ENCODE measurements at regions not wholly inside any gene's neighbourhood (a gene's known extent, or its start where the extent isn't known, plus 50 kb on each side); places are given as distances from the start of the nearest gene placed in this dataset.
"Not testable (repeated sequence)": the region's sequence is repeated elsewhere in the genome, so short reads cannot be mapped to it uniquely, and the experiment has no call there.

- DNase-seq (ENCODE audit: low read depth in 4 of 4, low spot score in 3 of 4): not testable (repeated sequence)
Observed at GRCh38 chr9:102416251-102416650, 578.9 kb upstream of the CYLC2 start.

- DNase-seq (ENCODE audit: low read depth in 4 of 4, low spot score in 3 of 4): no peak
Observed at GRCh38 chr9:102405218-102405867, 589.8 kb upstream of the CYLC2 start.

- DNase-seq (ENCODE audit: low read depth in 4 of 4, low spot score in 3 of 4): no peak
Observed at GRCh38 chr9:102403514-102403913, 591.6 kb upstream of the CYLC2 start.

- no peak for DNase-seq (ENCODE audit: low read depth in 4 of 4, low spot score in 3 of 4)
Observed at GRCh38 chr9:102398205-102398604, 596.9 kb upstream of the CYLC2 start.

- not testable (repeated sequence) for DNase-seq (ENCODE audit: low read depth in 4 of 4, low spot score in 3 of 4)
Observed at GRCh38 chr9:102385620-102386019, 609.5 kb upstream of the CYLC2 start.

GRCh38 chr9:102362470-102363132 is 624.2 kb upstream of the GRIN3A start:
- peak in 1 of 4 donors; percentile 22 for DNase-seq (ENCODE audit: low read depth in 4 of 4, low spot score in 3 of 4)

- no peak for DNase-seq (ENCODE audit: low read depth in 4 of 4, low spot score in 3 of 4)
Observed at GRCh38 chr9:102360846-102361245, 622.4 kb upstream of the GRIN3A start.

- DNase-seq (ENCODE audit: low read depth in 4 of 4, low spot score in 3 of 4): no peak
Observed at GRCh38 chr9:102355982-102356381, 617.5 kb upstream of the GRIN3A start.

GRCh38 chr9:102354041-102354440 is 615.6 kb upstream of the GRIN3A start:
- DNase-seq (ENCODE audit: low read depth in 4 of 4, low spot score in 3 of 4): no peak

- not testable (repeated sequence) for DNase-seq (ENCODE audit: low read depth in 4 of 4, low spot score in 3 of 4)
Observed at GRCh38 chr9:102337471-102337870, 599.0 kb upstream of the GRIN3A start.

- no peak for DNase-seq (ENCODE audit: low read depth in 4 of 4, low spot score in 3 of 4)
Observed at GRCh38 chr9:102309379-102309778, 570.9 kb upstream of the GRIN3A start.

GRCh38 chr9:102295188-102295587 is 556.7 kb upstream of the GRIN3A start:
- DNase-seq (ENCODE audit: low read depth in 4 of 4, low spot score in 3 of 4): no peak

- no peak for DNase-seq (ENCODE audit: low read depth in 4 of 4, low spot score in 3 of 4)
Observed at GRCh38 chr9:102273952-102274351, 535.5 kb upstream of the GRIN3A start.

- DNase-seq (ENCODE audit: low read depth in 4 of 4, low spot score in 3 of 4): no peak
Observed at GRCh38 chr9:102253099-102253498, 514.7 kb upstream of the GRIN3A start.

GRCh38 chr9:102244916-102245315 is 506.5 kb upstream of the GRIN3A start:
- DNase-seq (ENCODE audit: low read depth in 4 of 4, low spot score in 3 of 4): no peak

- DNase-seq (ENCODE audit: low read depth in 4 of 4, low spot score in 3 of 4): peak; percentile 18 to 61 (median 28)
Observed at GRCh38 chr9:102237520-102237919, 499.1 kb upstream of the GRIN3A start.

- DNase-seq (ENCODE audit: low read depth in 4 of 4, low spot score in 3 of 4): no peak
Observed at GRCh38 chr9:102237094-102237493, 498.6 kb upstream of the GRIN3A start.

- not testable (repeated sequence) for DNase-seq (ENCODE audit: low read depth in 4 of 4, low spot score in 3 of 4)
Observed at GRCh38 chr9:102227416-102227815, 489.0 kb upstream of the GRIN3A start.

- DNase-seq (ENCODE audit: low read depth in 4 of 4, low spot score in 3 of 4): no peak
Observed at GRCh38 chr9:102225841-102226441, 487.5 kb upstream of the GRIN3A start.

GRCh38 chr9:102223320-102224136 is 485.1 kb upstream of the GRIN3A start:
- DNase-seq (ENCODE audit: low read depth in 4 of 4, low spot score in 3 of 4): not testable (repeated sequence)

- no peak for DNase-seq (ENCODE audit: low read depth in 4 of 4, low spot score in 3 of 4)
Observed at GRCh38 chr9:102209176-102209575, 470.7 kb upstream of the GRIN3A start.

Measured in left renal pelvis (tissue), 4 donors.